ENCODE measurements at regions not wholly inside any gene's neighbourhood (a gene's known extent, or its start where the extent isn't known, plus 50 kb on each side); places are given as distances from the start of the nearest gene placed in this dataset.
A peak's percentile ranks its signal among the peaks of the same experiment; 100 is the strongest.

GRCh38 chr11:76298255-76298654, 82.7 kb downstream of the THAP12 start:
- H3K9me3 Mint-ChIP-seq (ENCODE audit: low read depth), result no peaks in the 10 kb centered on the region
- ATAC-seq (no peak), DNase-seq (no peak)
- H3K27me3 Mint-ChIP-seq, result no peaks in the 10 kb centered on the region
- no peak overlapping the region for H3K27ac Mint-ChIP-seq
- ChIA-PET POLR2A (no interaction called here), CTCF (no interaction called here)
- H3K36me3 Mint-ChIP-seq (ENCODE audit: low read depth), result no peaks in the 10 kb centered on the region
- intact Hi-C loops (cut with DNase I, micrococcal nuclease), result no loop called here
- no peak overlapping the region for H3K4me3 Mint-ChIP-seq
- peaks cover 3% of the 10 kb centered on the region for H3K4me1 Mint-ChIP-seq

- intact Hi-C loops (cut with DNase I, micrococcal nuclease), result no loop called here
- POLR2A ChIA-PET, result no interaction called here
- Mint-ChIP-seq H3K4me1 (peaks cover 11% of the 10 kb centered on the region), H3K4me3 (no peak overlapping the region), H3K9me3 (ENCODE audit: low read depth) (no peaks in the 10 kb centered on the region), H3K27ac (no peak overlapping the region), H3K36me3 (ENCODE audit: low read depth) (no peaks in the 10 kb centered on the region), H3K27me3 (no peaks in the 10 kb centered on the region)
- CTCF ChIA-PET, result interaction anchor here (0.7 to 1.3 kb wide), 2 partner anchors 10 to 17 kb away, joined by 3 to 4 read pairs; no protein-coding TSS in a partner anchor
- ATAC-seq, result no peak
- DNase-seq, result no peak
These were observed 84.0 kb downstream of the THAP12 start for GRCh38 chr11:76296731-76297542.

GRCh38 chr11:76293189-76293631, 86.9 kb upstream of the WNT11 start:
- intact Hi-C loops (cut with DNase I, micrococcal nuclease), result no loop called here
- CTCF ChIA-PET, result interaction anchor here (0.6 to 1.4 kb wide), 4 partner anchors 11 to 85 kb away, joined by 3 to 5 read pairs (median 3); no protein-coding TSS in a partner anchor
- Mint-ChIP-seq H3K4me3 (no peak overlapping the region), H3K27me3 (no peaks in the 10 kb centered on the region), H3K36me3 (ENCODE audit: low read depth) (no peaks in the 10 kb centered on the region), H3K4me1 (peaks cover 18% of the 10 kb centered on the region), H3K27ac (peak overlapping the region; percentile 68), H3K9me3 (ENCODE audit: low read depth) (no peaks in the 10 kb centered on the region)
- peak; percentile 66 for DNase-seq
- POLR2A ChIA-PET, result no interaction called here
- peak; percentile 88 for ATAC-seq

DNA sequence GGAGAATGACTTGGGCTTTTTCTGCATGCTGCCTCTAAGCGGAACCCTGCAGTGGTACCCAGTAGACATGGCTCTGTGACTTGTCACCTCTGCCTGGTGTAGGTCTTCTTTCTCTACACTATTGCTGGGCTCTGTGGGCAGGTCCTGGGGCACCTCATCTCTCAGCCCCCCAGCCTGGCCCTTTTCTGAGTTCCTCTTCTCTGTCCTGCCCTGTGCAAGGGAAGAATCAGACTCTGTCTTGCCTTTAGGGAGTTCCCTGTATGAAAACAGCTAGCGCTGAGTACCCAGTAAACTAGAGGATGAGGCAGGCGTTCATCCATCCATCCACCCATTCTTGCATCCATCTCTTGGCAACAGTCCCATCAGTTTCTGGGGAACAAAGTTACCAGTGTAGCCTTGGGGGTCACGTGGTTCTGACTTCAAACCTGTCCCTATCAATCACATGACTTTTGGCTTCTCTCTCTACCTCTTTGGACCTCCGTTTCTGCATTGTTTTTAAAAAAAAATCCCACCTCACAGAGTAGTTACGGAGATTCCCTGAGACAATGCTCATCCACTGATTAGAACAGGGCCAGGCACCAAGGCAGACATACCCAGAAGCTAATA, 86.4 kb upstream of the WNT11 start:
- no peak for ATAC-seq
- Mint-ChIP-seq H3K4me1 (peaks cover 23% of the 10 kb centered on the region), H3K36me3 (ENCODE audit: low read depth) (no peaks in the 10 kb centered on the region), H3K27me3 (no peaks in the 10 kb centered on the region), H3K9me3 (ENCODE audit: low read depth) (no peaks in the 10 kb centered on the region), H3K4me3 (no peak overlapping the region), H3K27ac (peak overlapping the region; percentile 68)
- DNase-seq, result no peak
- intact Hi-C loops (cut with DNase I, micrococcal nuclease), result no loop called here
- POLR2A ChIA-PET, result no interaction called here
- CTCF ChIA-PET, result interaction anchor here (0.6 to 1.4 kb wide), 4 partner anchors 11 to 605 kb away, joined by 3 to 5 read pairs (median 3); no protein-coding TSS in a partner anchor

GRCh38 chr11:76291576-76292526, 85.5 kb upstream of the WNT11 start:
- Mint-ChIP-seq H3K27me3 (no peaks in the 10 kb centered on the region), H3K4me3 (no peak overlapping the region), H3K36me3 (ENCODE audit: low read depth) (no peaks in the 10 kb centered on the region), H3K9me3 (ENCODE audit: low read depth) (no peaks in the 10 kb centered on the region), H3K27ac (no peak overlapping the region), H3K4me1 (peaks cover 31% of the 10 kb centered on the region)
- DNase-seq (no peak), ATAC-seq (no peak)
- POLR2A ChIA-PET, result no interaction called here
- CTCF ChIA-PET, result interaction anchor here (0.6 to 0.8 kb wide), 3 partner anchors 64 to 605 kb away, joined by 3 read pairs; no protein-coding TSS in a partner anchor
- intact Hi-C loops (cut with DNase I, micrococcal nuclease), result no loop called here

DNA sequence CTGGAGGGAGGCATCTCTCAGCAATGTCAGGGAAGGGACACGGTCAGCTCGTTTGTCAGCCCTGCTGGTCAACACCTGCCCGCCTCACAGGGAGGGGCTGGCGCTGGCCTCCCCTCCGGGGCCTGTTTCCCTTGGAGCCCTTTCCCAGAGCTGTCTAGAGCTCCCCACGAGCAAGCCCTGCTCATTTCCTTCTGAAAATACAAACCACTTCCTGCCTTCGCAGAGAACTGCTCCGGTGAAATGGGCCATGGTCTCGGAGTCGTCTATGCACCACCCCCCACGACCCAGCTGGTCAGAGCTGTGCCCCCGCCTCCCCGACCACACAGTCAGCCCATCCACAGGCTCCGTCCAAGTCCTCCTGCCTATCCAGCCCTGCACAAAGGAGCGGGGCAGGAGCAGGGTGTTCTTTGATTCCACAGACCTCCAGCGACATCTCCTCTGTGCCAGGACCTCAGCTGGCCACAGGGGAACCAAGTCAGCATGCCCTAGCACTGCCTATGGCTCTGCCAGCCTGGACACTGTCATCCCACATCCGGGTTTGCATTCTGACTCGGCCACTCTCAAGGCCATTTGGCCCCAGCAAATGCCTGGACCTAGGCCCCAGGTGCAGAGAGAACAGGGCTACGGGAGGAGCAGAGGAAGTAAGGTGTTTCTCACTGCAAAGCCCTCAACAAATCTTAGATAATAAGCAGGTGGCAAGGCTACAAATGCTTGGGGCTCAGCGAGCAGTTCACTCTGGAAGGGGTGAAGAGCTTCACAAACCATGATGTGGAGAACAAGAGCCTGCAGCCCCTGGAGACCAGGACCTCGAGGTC, 82.1 kb upstream of the WNT11 start:
- ATAC-seq (peak; percentile 71), DNase-seq (peak; percentile 29)
- Mint-ChIP-seq H3K4me3 (no peak overlapping the region), H3K36me3 (ENCODE audit: low read depth) (no peaks in the 10 kb centered on the region), H3K9me3 (ENCODE audit: low read depth) (no peaks in the 10 kb centered on the region), H3K4me1 (peaks cover 29% of the 10 kb centered on the region), H3K27ac (peak overlapping the region; percentile 73), H3K27me3 (no peaks in the 10 kb centered on the region)
- intact Hi-C loops (cut with DNase I, micrococcal nuclease), result no loop called here
- ChIA-PET CTCF (interaction anchor here (0.6 to 1.9 kb wide), 2 partner anchors 80 to 250 kb away, joined by 3 to 8 read pairs; no protein-coding TSS in a partner anchor), POLR2A (no interaction called here)

DNA sequence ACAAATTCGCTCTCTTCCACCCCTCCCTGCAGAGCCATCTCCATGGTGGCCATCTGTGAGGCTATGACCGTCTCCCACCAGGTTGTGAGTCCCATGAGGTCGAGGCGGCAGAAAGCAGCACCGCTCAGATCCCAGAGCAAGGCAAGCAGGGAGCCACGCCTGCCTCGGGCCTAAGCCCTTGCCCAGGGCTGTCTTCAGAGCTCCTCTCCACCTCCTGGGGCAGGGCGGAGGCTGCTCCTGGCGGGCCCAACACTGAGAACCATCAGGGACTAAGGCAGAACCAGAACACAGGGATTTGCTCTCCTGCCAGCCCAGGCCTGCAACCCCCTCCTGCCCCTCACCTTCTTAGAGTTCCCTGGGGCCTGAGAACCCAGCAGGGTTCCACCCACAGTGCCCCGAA, 80.9 kb upstream of the WNT11 start:
- intact Hi-C loops (cut with DNase I, micrococcal nuclease), result no loop called here

DNA sequence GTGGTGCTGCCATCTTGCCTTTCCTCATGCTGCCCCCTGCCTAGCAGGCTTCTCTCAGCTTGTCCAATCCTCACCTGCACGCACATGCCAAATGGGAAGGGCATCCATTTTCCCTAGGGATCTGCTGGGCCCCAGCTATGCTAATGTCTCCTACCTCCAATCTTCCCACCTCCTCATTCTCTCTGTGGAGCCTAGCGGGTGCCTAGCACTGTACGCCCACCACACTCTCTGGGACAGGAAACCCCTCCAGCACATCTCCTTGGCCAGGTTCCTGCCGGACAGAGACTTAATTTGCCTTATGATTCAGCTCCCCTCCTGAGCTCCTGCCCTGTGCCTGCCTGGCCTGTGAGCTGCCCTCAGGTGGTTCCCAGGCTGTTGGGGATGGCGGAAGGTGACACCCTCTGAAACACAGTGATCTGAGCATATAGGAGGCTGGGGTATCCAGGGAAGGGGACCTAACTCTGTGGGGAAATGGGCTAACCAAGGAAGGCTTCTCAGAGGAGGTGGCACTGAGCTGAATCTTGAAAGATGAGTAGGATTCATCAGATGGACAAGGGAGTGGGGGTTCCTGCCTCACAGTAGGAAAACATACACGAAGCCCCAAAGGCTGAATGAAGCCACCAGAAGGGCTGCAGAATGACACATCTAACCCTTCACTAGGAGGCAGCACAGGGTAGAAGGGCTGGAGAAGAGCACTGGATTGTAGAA, 79.2 kb upstream of the WNT11 start:
- Mint-ChIP-seq H3K9me3 (ENCODE audit: low read depth) (no peaks in the 10 kb centered on the region), H3K4me3 (no peak overlapping the region), H3K4me1 (peaks cover 20% of the 10 kb centered on the region), H3K27ac (no peak overlapping the region), H3K27me3 (no peaks in the 10 kb centered on the region), H3K36me3 (ENCODE audit: low read depth) (no peaks in the 10 kb centered on the region)
- intact Hi-C loops (cut with DNase I, micrococcal nuclease), result no loop called here
- CTCF ChIA-PET, result no interaction called here
- POLR2A ChIA-PET, result no interaction called here
- DNase-seq (no peak), ATAC-seq (no peak)

More for the DNA sequence above, 80.9 kb upstream of the WNT11 start:
- no peaks in the 10 kb centered on the region for H3K36me3 Mint-ChIP-seq (ENCODE audit: low read depth)
- H3K4me3 Mint-ChIP-seq, result no peak overlapping the region
- no peak for DNase-seq
- ATAC-seq, result no peak
- H3K27ac Mint-ChIP-seq, result peak overlapping the region; percentile 73
- ChIA-PET CTCF (interaction anchor here (0.6 kb wide), 1 partner anchor 10 kb away, joined by 4 read pairs; no protein-coding TSS in a partner anchor), POLR2A (no interaction called here)
- H3K9me3 Mint-ChIP-seq (ENCODE audit: low read depth), result no peaks in the 10 kb centered on the region
- H3K27me3 Mint-ChIP-seq, result no peaks in the 10 kb centered on the region
- H3K4me1 Mint-ChIP-seq, result peaks cover 20% of the 10 kb centered on the region

DNA sequence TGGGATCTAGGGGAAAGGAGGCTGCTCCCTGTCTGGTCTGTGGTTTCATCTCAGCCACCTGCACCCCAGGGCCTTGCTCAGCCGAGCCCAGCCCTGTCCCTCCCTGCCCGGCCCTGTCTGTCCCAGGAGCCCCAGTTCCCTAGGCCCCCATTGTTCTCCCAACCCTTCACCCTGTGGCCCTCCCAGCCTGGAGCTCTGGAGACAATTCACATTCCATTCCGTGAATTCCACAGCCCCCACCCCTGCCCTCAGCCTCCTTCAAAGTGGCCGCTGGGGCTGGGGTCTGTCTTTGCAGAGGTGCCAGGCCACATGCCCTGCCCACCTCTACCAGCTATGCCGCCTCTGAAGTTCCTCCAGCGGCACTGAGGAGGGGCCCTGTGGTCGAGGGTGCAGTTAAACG, 77.9 kb upstream of the WNT11 start:
- no peak for ATAC-seq
- CTCF ChIA-PET, result interaction anchor here (0.6 kb wide), 3 partner anchors 35 to 1264 kb away, joined by 3 read pairs; no protein-coding TSS in a partner anchor

GRCh38 chr11:76282811-76283595, 76.7 kb upstream of the WNT11 start:
- H3K36me3 Mint-ChIP-seq (ENCODE audit: low read depth), result no peaks in the 10 kb centered on the region
- no peak overlapping the region for H3K4me3 Mint-ChIP-seq
- no peak for DNase-seq
- H3K4me1 Mint-ChIP-seq, result peaks cover 11% of the 10 kb centered on the region
- no peak overlapping the region for H3K27ac Mint-ChIP-seq
- POLR2A ChIA-PET, result no interaction called here
- H3K9me3 Mint-ChIP-seq (ENCODE audit: low read depth), result no peaks in the 10 kb centered on the region
- intact Hi-C loops (cut with DNase I, micrococcal nuclease), result no loop called here
- no peaks in the 10 kb centered on the region for H3K27me3 Mint-ChIP-seq
- ATAC-seq, result no peak
- CTCF ChIA-PET, result no interaction called here

More for the DNA sequence above, 77.9 kb upstream of the WNT11 start:
- H3K4me1 Mint-ChIP-seq, result peaks cover 20% of the 10 kb centered on the region
- no peaks in the 10 kb centered on the region for H3K9me3 Mint-ChIP-seq (ENCODE audit: low read depth)
- no peak overlapping the region for H3K27ac Mint-ChIP-seq
- no peaks in the 10 kb centered on the region for H3K36me3 Mint-ChIP-seq (ENCODE audit: low read depth)
- no peak for DNase-seq
- no peak overlapping the region for H3K4me3 Mint-ChIP-seq
- intact Hi-C loops (cut with DNase I, micrococcal nuclease), result no loop called here
- H3K27me3 Mint-ChIP-seq, result no peaks in the 10 kb centered on the region
- POLR2A ChIA-PET, result no interaction called here

Data from activated CD4-positive, alpha-beta T cell treated with anti-CD3 and anti-CD28 coated beads for 36 hours (primary cell).